ENCODE measurements at regions not wholly inside any gene's neighbourhood (a gene's known extent, or its start where the extent isn't known, plus 50 kb on each side); places are given as distances from the start of the nearest gene placed in this dataset.

DNA sequence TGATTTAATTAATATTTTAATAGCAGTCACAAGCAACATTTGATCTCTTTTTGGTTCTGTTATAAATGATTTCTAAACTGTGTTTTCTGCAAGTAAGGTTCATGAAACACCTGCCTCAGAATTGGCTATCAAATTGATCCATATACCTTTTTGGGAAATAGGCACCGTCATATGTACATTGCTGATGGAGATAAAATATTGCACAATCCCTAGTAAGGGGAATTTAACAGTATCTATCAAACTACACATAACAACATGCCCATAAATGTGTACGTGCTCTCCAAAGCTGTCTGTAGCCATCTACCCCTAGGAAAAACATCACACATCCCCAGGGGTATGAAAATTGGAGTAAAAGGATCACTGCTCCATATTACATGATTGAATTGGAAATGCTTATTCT is 167.3 kb upstream of the CPNE8 start:
- H3K4me3 ChIP-seq (ENCODE audit: control extremely low read depth in 1 of 5, extremely low read depth in 1 of 5, insufficient read depth in 1 of 5, low read depth in 2 of 5, low read length in 4 of 5), result no peak overlapping the region
- H2AFZ ChIP-seq (ENCODE audit: insufficient read depth, low read depth, low read length, poor library complexity, severe bottlenecking), result no peak overlapping the region
- no peak overlapping the region for H3K27ac ChIP-seq (ENCODE audit: low read length in 2 of 2)
- H3K4me3 Mint-ChIP-seq, result no peak overlapping the region
- TF ChIP-seq, protein P1, sequence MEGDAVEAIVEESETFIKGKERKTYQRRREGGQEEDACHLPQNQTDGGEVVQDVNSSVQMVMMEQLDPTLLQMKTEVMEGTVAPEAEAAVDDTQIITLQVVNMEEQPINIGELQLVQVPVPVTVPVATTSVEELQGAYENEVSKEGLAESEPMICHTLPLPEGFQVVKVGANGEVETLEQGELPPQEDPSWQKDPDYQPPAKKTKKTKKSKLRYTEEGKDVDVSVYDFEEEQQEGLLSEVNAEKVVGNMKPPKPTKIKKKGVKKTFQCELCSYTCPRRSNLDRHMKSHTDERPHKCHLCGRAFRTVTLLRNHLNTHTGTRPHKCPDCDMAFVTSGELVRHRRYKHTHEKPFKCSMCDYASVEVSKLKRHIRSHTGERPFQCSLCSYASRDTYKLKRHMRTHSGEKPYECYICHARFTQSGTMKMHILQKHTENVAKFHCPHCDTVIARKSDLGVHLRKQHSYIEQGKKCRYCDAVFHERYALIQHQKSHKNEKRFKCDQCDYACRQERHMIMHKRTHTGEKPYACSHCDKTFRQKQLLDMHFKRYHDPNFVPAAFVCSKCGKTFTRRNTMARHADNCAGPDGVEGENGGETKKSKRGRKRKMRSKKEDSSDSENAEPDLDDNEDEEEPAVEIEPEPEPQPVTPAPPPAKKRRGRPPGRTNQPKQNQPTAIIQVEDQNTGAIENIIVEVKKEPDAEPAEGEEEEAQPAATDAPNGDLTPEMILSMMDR (IDR thresholded peaks at IDR 0.05), result no peak
- no peak for TF ChIP-seq EZH2 (IDR thresholded peaks at IDR 0.05; ENCODE audit: borderline replicate concordance, insufficient read depth, low read depth, low read length, poor library complexity, severe bottlenecking)
- no peak for DNase-seq
- H3K4me1 ChIP-seq (ENCODE audit: control insufficient read depth in 2 of 2, insufficient read depth in 2 of 2, low read length in 2 of 2), result no peaks in the 10 kb centered on the region
- H3K9me3 Mint-ChIP-seq (ENCODE audit: insufficient read depth), result no peaks in the 10 kb centered on the region
- no peaks in the 10 kb centered on the region for H3K79me2 ChIP-seq (ENCODE audit: control insufficient read depth, insufficient read depth, low read length)
- H3K9ac ChIP-seq (ENCODE audit: low read length), result no peak overlapping the region
- no peaks in the 10 kb centered on the region for H3K27me3 Mint-ChIP-seq
- no CpG with 5 or more reads among the region's 2 CpGs for WGBS (ENCODE audit: insufficient coverage)
- H4K20me1 ChIP-seq (ENCODE audit: control insufficient read depth, insufficient read depth, low read length, poor library complexity, severe bottlenecking), result no peaks in the 10 kb centered on the region
- no peaks in the 10 kb centered on the region for H3K27me3 ChIP-seq (replicated peaks in 1 of 4; ENCODE audit: control extremely low read depth in 1 of 4, control insufficient read depth in 3 of 4, insufficient read depth in 4 of 4, low read length in 3 of 4)
- no peak overlapping the region for H3K27ac Mint-ChIP-seq
- CTCF ChIA-PET, result interaction anchor here (1.1 kb wide), 1 partner anchor 34 kb away, joined by 4 read pairs; no protein-coding TSS in a partner anchor
- POLR2A ChIA-PET, result no interaction called here
- H3K36me3 ChIP-seq (replicated peaks in 1 of 2; ENCODE audit: control extremely low read depth in 1 of 2, control insufficient read depth in 1 of 2, extremely low read depth in 1 of 2, insufficient read depth in 2 of 2, low read length in 1 of 2), result no peaks in the 10 kb centered on the region
- no peaks in the 10 kb centered on the region for H3K9me3 ChIP-seq (ENCODE audit: control extremely low read depth in 1 of 3, control insufficient read depth in 2 of 3, insufficient read depth in 1 of 3, low read length in 2 of 3)
- no peaks in the 10 kb centered on the region for H3K4me1 Mint-ChIP-seq
- intact Hi-C loops (cut with micrococcal nuclease), result no loop called here
- ATAC-seq (ENCODE audit: low read depth), result no peak
- no peak overlapping the region for H3K4me2 ChIP-seq (replicated peaks; ENCODE audit: low read depth, low read length, poor library complexity, severe bottlenecking)

DNA sequence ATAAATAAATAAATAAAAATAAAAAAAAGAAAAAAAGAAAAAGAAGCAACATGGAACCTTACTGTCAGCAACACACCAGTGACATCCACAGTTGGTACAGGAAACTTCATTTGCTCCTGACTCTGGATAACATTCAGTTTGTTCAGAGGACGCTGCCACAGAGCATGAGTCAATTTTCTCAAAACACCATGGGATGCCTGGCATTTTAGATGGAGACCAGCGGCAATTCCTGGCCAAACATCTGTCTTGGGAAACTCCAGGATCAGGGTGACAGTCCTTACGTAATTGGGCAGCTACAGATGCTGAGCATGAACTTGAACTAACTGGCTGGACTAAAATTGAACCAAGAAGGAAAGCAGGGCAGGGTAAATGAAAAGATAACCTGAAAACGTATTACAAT is 166.2 kb upstream of the CPNE8 start:
- Mint-ChIP-seq H3K27ac (no peak overlapping the region), H3K27me3 (no peaks in the 10 kb centered on the region), H3K4me3 (no peak overlapping the region), H3K9me3 (ENCODE audit: insufficient read depth) (no peaks in the 10 kb centered on the region), H3K4me1 (no peaks in the 10 kb centered on the region)
- no peaks in the 10 kb centered on the region for H3K36me3 ChIP-seq (replicated peaks in 1 of 2; ENCODE audit: control extremely low read depth in 1 of 2, control insufficient read depth in 1 of 2, extremely low read depth in 1 of 2, insufficient read depth in 2 of 2, low read length in 1 of 2)
- no peak overlapping the region for H2AFZ ChIP-seq (ENCODE audit: insufficient read depth, low read depth, low read length, poor library complexity, severe bottlenecking)
- H3K4me3 ChIP-seq (ENCODE audit: control extremely low read depth in 1 of 5, extremely low read depth in 1 of 5, insufficient read depth in 1 of 5, low read depth in 2 of 5, low read length in 4 of 5), result no peak overlapping the region
- no peaks in the 10 kb centered on the region for H3K79me2 ChIP-seq (ENCODE audit: control insufficient read depth, insufficient read depth, low read length)
- CTCF ChIA-PET, result no interaction called here
- intact Hi-C loops (cut with micrococcal nuclease), result no loop called here
- TF ChIP-seq EZH2 (IDR thresholded peaks at IDR 0.05; ENCODE audit: borderline replicate concordance, insufficient read depth, low read depth, low read length, poor library complexity, severe bottlenecking), result no peak
- TF ChIP-seq, protein P1 (IDR thresholded peaks at IDR 0.05), result no peak
- H3K4me2 ChIP-seq (replicated peaks; ENCODE audit: low read depth, low read length, poor library complexity, severe bottlenecking), result no peak overlapping the region
- no peak overlapping the region for H3K27ac ChIP-seq (ENCODE audit: low read length in 2 of 2)
- H4K20me1 ChIP-seq (ENCODE audit: control insufficient read depth, insufficient read depth, low read length, poor library complexity, severe bottlenecking), result no peaks in the 10 kb centered on the region
- H3K4me1 ChIP-seq (ENCODE audit: control insufficient read depth in 2 of 2, insufficient read depth in 2 of 2, low read length in 2 of 2), result no peaks in the 10 kb centered on the region
- H3K9ac ChIP-seq (ENCODE audit: low read length), result no peak overlapping the region
- 83% methylated on average over 3 of the region's 4 CpGs for WGBS (ENCODE audit: insufficient coverage)
- ATAC-seq (ENCODE audit: low read depth) (no peak), DNase-seq (no peak)
- H3K9me3 ChIP-seq (ENCODE audit: control extremely low read depth in 1 of 3, control insufficient read depth in 2 of 3, insufficient read depth in 1 of 3, low read length in 2 of 3), result no peaks in the 10 kb centered on the region
- no peaks in the 10 kb centered on the region for H3K27me3 ChIP-seq (replicated peaks in 1 of 4; ENCODE audit: control extremely low read depth in 1 of 4, control insufficient read depth in 3 of 4, insufficient read depth in 4 of 4, low read length in 3 of 4)
- POLR2A ChIA-PET, result no interaction called here
